Sigmoid colon (tissue), 6 donors: ENCODE measurements at regions not wholly inside any gene's neighbourhood (a gene's known extent, or its start where the extent isn't known, plus 50 kb on each side); places are given as distances from the start of the nearest gene placed in this dataset.

Experiments
- DNase-seq: peaks from one replicate; pipeline ENCODE4 v3.0.0-alpha.2; 2019
- H3K27ac ChIP-seq, 4 donors: fragments of 200-600 bp; sonication (generic); one replicate each; pipeline ENCODE4 v1.5.1; 2016 to 2019; ENCODE audit warnings: mild to moderate bottlenecking in 1 of 4
- H3K27me3 ChIP-seq, 3 donors: fragments of 200-600 bp; sonication (generic); one replicate each; pipeline ENCODE4 v1.5.1; 2019; ENCODE audit warnings: mild to moderate bottlenecking in 1 of 3
- H3K36me3 ChIP-seq, 4 donors: fragments of 200-600 bp; sonication (generic); one replicate each; pipeline ENCODE4 v1.5.1; 2016 to 2019
- H3K4me1 ChIP-seq, 4 donors: fragments of 200-600 bp; sonication (generic); one replicate each; pipeline ENCODE4 v1.5.1; 2017 to 2019
- H3K4me3 ChIP-seq, 4 donors: fragments of 200-600 bp; sonication (generic); one replicate each; pipeline ENCODE4 v1.5.1; 2017 to 2019; ENCODE audit warnings: mild to moderate bottlenecking in 2 of 4, moderate library complexity in 1 of 4
- H3K9me3 ChIP-seq, 4 donors: fragments of 200-600 bp in 3 of 4; sonication (generic) in 3 of 4; one replicate each; pipeline versions ENCODE4 v1.5.1 to v1.6.1; 2013 to 2019
- EP300 ChIP-seq, 4 donors: sonication (generic); formaldehyde crosslinking; IDR thresholded peaks; one replicate each; pipeline ENCODE4 v1.6.1; 2017; ENCODE audit warnings: antibody characterized with exemption in 4 of 4
- POLR2A ChIP-seq, 2 donors: fragments of 450-650 bp; IDR thresholded peaks; one replicate each; pipeline ENCODE4 v1.6.1; 2016; ENCODE audit warnings: antibody characterized with exemption in 2 of 2, mild to moderate bottlenecking in 2 of 2, moderate library complexity in 2 of 2
- POLR2AphosphoS5 ChIP-seq, 4 donors: sonication (generic); formaldehyde crosslinking; IDR thresholded peaks; one replicate each; pipeline ENCODE4 v1.6.1; 2017; ENCODE audit warnings: antibody characterized with exemption in 4 of 4
- WGBS, 2 donors: extraction: QIAGEN DNeasy Blood & Tissue Kit; methylation state at CpG; one replicate each; pipeline ENCODE4 v1.1.7; 2013; 5-methylcytosine and 5-hydroxymethylcytosine counted together
- intact Hi-C: fragments of 100-400 bp; cut with DNase I; formaldehyde crosslinking; loops from one replicate; pipeline ENCODE4 v1.15.1; 2023
- TF ChIP-seq, protein P1 (sequence below), 4 experiments: fragments of 450-650 bp in 3 of 4; fragments of 200-600 bp in 1 of 4; IDR thresholded peaks; one replicate each; pipeline ENCODE4 v1.5.1; 2016 to 2019; ENCODE audit warnings: antibody characterized with exemption in 4 of 4, mild to moderate bottlenecking in 3 of 4, moderate library complexity in 2 of 4
- donor health status: healthy with polysubstance abuse.
- donor health status: healthy.

- Histone ChIP-seq H3K27ac (no peak overlapping the region), H3K4me3 (no peak overlapping the region), H3K9me3 (no peaks in the 10 kb centered on the region), H3K27me3 (peaks cover 0 to 43% (median 24%) of the 10 kb centered on the region in 3 donors), H3K36me3 (no peaks in the 10 kb centered on the region), H3K4me1 (no peaks in the 10 kb centered on the region)
- WGBS, 2 donors = 19 to 21% methylated on average over 11 of the region's 11 CpGs
- TF ChIP-seq POLR2A (IDR thresholded peaks at IDR 0.05) (no peak), EP300 (IDR thresholded peaks at IDR 0.05) (no peak), POLR2AphosphoS5 (IDR thresholded peaks at IDR 0.05) (no peak)
- TF ChIP-seq, protein P1, sequence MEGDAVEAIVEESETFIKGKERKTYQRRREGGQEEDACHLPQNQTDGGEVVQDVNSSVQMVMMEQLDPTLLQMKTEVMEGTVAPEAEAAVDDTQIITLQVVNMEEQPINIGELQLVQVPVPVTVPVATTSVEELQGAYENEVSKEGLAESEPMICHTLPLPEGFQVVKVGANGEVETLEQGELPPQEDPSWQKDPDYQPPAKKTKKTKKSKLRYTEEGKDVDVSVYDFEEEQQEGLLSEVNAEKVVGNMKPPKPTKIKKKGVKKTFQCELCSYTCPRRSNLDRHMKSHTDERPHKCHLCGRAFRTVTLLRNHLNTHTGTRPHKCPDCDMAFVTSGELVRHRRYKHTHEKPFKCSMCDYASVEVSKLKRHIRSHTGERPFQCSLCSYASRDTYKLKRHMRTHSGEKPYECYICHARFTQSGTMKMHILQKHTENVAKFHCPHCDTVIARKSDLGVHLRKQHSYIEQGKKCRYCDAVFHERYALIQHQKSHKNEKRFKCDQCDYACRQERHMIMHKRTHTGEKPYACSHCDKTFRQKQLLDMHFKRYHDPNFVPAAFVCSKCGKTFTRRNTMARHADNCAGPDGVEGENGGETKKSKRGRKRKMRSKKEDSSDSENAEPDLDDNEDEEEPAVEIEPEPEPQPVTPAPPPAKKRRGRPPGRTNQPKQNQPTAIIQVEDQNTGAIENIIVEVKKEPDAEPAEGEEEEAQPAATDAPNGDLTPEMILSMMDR (IDR thresholded peaks at IDR 0.05) = no peak
- intact Hi-C loops = no loop called here
- DNase-seq = no peak
These were observed 80.0 kb downstream of the CAMK2N1 start for GRCh38 chr1:20405893-20406604.

DNA sequence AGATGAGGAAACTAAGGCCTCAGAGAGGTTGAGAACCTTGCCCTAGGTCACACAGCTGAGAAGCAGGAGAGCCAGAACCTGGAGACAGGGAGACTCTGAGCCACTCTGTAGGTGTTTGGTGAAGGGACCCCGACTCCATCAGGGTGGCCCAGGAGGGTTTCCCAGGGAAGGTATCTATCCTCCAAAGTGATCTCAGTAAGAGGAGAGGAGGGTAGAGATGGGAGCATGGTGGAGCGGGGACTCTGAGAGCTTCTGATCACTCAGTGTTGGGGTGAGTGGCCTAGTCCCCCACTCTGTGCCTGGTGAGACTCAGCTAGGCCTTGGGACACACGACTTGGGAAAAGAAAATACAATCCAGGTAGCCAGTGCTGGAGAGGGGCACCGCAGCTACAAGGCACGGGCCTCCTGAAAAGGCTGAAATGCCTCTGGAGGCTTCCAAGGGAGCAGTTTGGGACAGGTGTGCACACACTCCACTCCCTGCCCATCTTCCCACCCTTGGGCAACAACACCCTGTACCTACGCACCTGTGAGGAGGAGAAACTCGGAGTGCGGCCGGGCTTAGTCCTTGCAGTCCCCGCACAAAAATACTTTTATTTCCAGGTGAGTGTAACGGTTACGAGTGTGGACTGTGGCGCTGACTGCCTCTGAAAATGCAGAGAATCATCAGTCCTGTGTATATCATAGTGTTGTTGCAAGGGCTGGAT lies 80.8 kb downstream of the CAMK2N1 start:
- H3K4me1 ChIP-seq = no peaks in the 10 kb centered on the region
- H3K27me3 ChIP-seq = peaks cover 0 to 51% (median 24%) of the 10 kb centered on the region in 3 donors
- WGBS, 2 donors = 35 to 76% methylated on average over 13 of the region's 13 CpGs
- H3K27ac ChIP-seq = no peak overlapping the region
- no peak for DNase-seq
- H3K4me3 ChIP-seq = no peak overlapping the region
- H3K36me3 ChIP-seq = no peaks in the 10 kb centered on the region
- intact Hi-C loops = no loop called here
- TF ChIP-seq, protein P1 (IDR thresholded peaks at IDR 0.05) = no peak
- no peak for TF ChIP-seq EP300 (IDR thresholded peaks at IDR 0.05)
- TF ChIP-seq POLR2AphosphoS5 (IDR thresholded peaks at IDR 0.05) = no peak
- TF ChIP-seq POLR2A (IDR thresholded peaks at IDR 0.05) = no peak
- H3K9me3 ChIP-seq = no peaks in the 10 kb centered on the region
